Upper lobe of right lung (tissue), 1 donor: ENCODE measurements at regions not wholly inside any gene's neighbourhood (a gene's known extent, or its start where the extent isn't known, plus 50 kb on each side); places are given as distances from the start of the nearest gene placed in this dataset.

ENCODE experiments used
- ATAC-seq: fragments of 200-7000 bp; cut with Tn5 transposase; one replicate; pipeline ENCODE4 v1.9.1; 2020; ENCODE audit warnings: mild to moderate bottlenecking, moderate library complexity
- DNase-seq: peaks from one replicate; pipeline ENCODE4 v3.0.0-alpha.2; 2020
- H3K27ac ChIP-seq: fragments of 200-600 bp; one replicate; pipeline ENCODE4 v1.8.0; 2022
- H3K27me3 ChIP-seq: fragments of 200-600 bp; one replicate; pipeline ENCODE4 v1.8.0; 2022; ENCODE audit warnings: mild to moderate bottlenecking
- H3K36me3 ChIP-seq: fragments of 200-600 bp; one replicate; pipeline ENCODE4 v1.8.0; 2022
- H3K4me1 ChIP-seq: fragments of 200-600 bp; one replicate; pipeline ENCODE4 v1.8.0; 2022
- H3K4me3 ChIP-seq: fragments of 200-600 bp; one replicate; pipeline ENCODE4 v1.8.0; 2022; ENCODE audit warnings: mild to moderate bottlenecking
- H3K9me3 ChIP-seq: fragments of 200-600 bp; one replicate; pipeline ENCODE4 v1.8.0; 2022
- intact Hi-C: fragments of 100-400 bp; cut with DNase I; formaldehyde crosslinking; loops from one replicate; pipeline ENCODE4 v1.11.0; 2022
- TF ChIP-seq, protein P1 (sequence below): fragments of 200-600 bp; IDR thresholded peaks from one replicate; pipeline ENCODE4 v1.8.0; 2022; ENCODE audit warnings: antibody characterized with exemption
- donor health status: DM: no; HTN: yes; CAD: no; lungs with severe emphysema.

DNA sequence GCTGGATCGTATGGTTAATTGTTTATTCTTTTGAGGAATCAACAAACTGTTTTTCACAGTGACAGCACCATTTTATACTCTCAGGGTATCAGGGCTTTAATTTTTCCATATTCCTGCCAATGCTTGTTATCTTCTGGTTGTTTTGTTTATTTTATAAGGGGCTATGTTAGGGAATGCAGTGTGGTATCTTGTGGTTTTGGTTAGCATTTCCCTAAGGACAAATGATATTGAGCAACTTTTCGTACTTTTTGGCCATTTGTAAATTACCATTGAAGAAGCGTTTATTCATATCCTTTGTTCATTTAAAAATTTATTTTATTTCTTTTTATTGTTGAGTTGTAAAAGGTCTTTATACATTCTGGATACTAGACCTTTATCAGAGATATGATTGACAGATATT lies 322.0 kb upstream of the SALL1 start:
- H3K4me3 ChIP-seq, result no peak overlapping the region
- H3K36me3 ChIP-seq, result no peaks in the 10 kb centered on the region
- ATAC-seq (no peak), DNase-seq (no peak)
- no peaks in the 10 kb centered on the region for H3K27me3 ChIP-seq
- no peaks in the 10 kb centered on the region for H3K4me1 ChIP-seq
- intact Hi-C loops, result no loop called here
- TF ChIP-seq, protein P1, sequence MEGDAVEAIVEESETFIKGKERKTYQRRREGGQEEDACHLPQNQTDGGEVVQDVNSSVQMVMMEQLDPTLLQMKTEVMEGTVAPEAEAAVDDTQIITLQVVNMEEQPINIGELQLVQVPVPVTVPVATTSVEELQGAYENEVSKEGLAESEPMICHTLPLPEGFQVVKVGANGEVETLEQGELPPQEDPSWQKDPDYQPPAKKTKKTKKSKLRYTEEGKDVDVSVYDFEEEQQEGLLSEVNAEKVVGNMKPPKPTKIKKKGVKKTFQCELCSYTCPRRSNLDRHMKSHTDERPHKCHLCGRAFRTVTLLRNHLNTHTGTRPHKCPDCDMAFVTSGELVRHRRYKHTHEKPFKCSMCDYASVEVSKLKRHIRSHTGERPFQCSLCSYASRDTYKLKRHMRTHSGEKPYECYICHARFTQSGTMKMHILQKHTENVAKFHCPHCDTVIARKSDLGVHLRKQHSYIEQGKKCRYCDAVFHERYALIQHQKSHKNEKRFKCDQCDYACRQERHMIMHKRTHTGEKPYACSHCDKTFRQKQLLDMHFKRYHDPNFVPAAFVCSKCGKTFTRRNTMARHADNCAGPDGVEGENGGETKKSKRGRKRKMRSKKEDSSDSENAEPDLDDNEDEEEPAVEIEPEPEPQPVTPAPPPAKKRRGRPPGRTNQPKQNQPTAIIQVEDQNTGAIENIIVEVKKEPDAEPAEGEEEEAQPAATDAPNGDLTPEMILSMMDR, result no peak
- H3K9me3 ChIP-seq, result no peaks in the 10 kb centered on the region
- no peak overlapping the region for H3K27ac ChIP-seq

DNA sequence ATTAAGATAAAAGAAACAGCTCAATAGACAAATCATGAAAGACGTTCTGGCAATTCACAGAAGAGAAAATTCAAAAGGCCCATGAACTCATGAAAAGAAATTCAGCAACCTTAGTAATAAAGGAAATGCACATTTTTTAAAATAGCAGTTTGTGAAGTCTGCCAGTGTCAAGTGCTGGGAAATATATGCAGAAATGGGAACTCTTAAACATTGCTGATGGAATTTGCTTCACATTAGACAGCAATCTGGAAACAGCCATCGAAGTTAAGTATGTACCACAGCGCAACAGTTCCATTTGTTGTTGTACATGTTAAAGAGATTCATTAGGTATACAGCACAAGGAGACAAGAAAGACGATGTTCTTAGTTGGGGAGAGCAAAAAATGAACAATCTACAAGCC lies 319.4 kb upstream of the SALL1 start:
- no peaks in the 10 kb centered on the region for H3K4me1 ChIP-seq
- no peaks in the 10 kb centered on the region for H3K27me3 ChIP-seq
- intact Hi-C loops, result no loop called here
- H3K36me3 ChIP-seq, result no peaks in the 10 kb centered on the region
- ATAC-seq (no peak), DNase-seq (no peak)
- H3K27ac ChIP-seq, result no peak overlapping the region
- TF ChIP-seq, protein P1, result no peak
- H3K4me3 ChIP-seq, result no peak overlapping the region
- H3K9me3 ChIP-seq, result no peaks in the 10 kb centered on the region

DNA sequence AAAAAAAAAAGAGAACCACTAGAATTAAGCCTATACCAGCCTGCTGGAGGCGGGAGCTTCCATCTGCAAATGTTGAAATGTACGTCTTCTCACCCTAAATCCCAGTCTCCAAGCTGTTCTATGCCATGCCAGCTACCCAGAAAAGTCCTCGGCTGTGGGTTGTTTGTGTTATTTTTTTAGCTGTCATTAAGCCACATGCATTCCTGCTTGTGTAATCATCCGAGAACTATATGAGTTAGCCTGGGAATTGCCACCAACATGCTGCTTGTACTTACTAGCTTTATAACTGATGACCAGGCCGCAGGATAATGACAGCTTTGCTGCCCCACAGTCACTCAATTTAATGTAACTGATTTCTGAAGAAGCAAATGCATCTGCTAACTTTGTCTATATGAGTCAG lies 313.9 kb upstream of the SALL1 start:
- TF ChIP-seq, protein P1, result no peak
- Histone ChIP-seq H3K4me3 (no peak overlapping the region), H3K36me3 (no peaks in the 10 kb centered on the region), H3K27me3 (no peaks in the 10 kb centered on the region), H3K27ac (no peak overlapping the region), H3K9me3 (no peaks in the 10 kb centered on the region), H3K4me1 (no peaks in the 10 kb centered on the region)
- no peak for DNase-seq
- intact Hi-C loops, result no loop called here
- no peak for ATAC-seq

DNA sequence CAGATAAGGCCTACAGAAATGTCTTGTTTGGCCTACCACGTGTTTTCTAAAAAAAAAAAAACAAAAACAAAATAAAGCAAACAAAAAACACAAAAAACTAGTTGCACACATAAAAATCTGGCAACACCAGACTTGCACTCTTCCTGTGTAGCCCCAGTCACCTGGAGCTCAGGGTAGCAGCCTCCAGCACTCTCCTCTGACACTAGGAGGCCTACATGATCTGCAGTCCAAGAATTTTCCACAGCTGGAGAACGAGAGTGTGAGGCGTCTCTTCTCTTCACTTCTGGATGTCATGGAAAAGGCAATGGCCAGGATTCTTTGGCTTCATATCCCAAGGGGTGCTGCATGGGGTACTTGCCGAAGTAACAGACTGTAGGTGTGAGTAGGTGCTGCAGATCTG lies 310.2 kb upstream of the SALL1 start:
- no peak for ATAC-seq
- no peak for DNase-seq
- H3K4me3 ChIP-seq, result no peak overlapping the region
- H3K27me3 ChIP-seq, result no peaks in the 10 kb centered on the region
- intact Hi-C loops, result no loop called here
- H3K9me3 ChIP-seq, result no peaks in the 10 kb centered on the region
- TF ChIP-seq, protein P1, result no peak
- no peaks in the 10 kb centered on the region for H3K4me1 ChIP-seq
- no peaks in the 10 kb centered on the region for H3K36me3 ChIP-seq
- H3K27ac ChIP-seq, result no peak overlapping the region

DNA sequence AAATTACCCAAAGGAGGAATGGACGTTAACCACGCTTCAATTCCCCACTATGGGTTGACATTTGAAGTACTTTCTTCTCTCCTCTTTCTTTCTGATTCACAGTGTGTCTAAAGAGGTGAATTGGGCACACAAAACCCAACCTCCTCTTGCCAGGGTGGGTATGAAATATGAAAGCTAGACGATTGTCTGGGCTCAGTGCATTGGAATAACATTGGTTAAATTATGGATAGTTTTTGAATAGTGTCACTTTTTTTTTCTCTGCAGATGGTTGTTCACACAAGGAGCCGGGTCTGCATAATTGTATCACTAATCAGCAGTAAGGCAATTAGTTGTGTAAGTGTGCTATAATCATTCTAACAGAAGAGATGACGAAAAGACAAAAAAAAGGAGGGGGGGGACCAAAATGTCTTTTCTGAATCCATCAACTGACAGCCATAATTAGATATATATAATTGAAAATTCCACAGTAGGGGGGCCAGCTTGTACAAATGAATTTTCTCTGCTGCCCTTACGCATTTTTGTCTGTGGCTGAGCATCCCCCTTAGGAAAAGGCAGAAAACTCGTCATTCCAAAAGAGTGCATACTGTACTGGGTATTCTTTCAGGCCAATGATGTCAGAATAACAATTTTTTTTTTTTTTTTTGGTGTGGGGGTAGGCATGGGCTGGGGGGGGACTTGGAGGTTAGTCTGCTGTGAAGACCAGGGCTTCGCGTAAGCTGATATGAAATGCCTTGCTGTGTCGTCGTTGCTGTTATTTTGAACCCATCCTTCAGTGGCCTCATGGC lies 307.5 kb upstream of the SALL1 start:
- DNase-seq (no peak), ATAC-seq (no peak)
- Histone ChIP-seq H3K27ac (no peak overlapping the region), H3K27me3 (no peaks in the 10 kb centered on the region), H3K4me3 (no peak overlapping the region), H3K4me1 (no peaks in the 10 kb centered on the region), H3K36me3 (no peaks in the 10 kb centered on the region), H3K9me3 (no peaks in the 10 kb centered on the region)
- TF ChIP-seq, protein P1, result no peak
- intact Hi-C loops, result no loop called here

DNA sequence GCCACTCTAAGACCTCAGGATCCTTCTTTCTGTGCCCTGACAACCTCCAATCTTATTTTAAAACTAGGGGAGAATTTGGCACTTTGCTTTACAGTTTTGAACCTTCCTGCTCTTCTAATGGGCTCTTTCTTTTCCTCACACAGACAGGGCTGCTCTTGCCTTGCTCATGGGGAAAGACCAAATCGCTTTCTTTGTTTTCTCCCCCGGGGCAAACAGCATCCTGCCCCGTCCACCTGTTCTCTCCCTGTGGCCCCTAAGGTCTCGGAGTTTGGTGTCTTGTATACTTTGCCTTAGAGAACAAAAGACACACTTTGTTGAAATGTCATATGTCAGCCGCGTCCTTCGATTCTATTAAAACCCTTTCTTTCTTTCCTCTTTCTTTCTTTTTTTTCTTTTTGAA lies 306.7 kb upstream of the SALL1 start:
- Histone ChIP-seq H3K27me3 (no peaks in the 10 kb centered on the region), H3K9me3 (no peaks in the 10 kb centered on the region), H3K27ac (no peak overlapping the region), H3K4me3 (no peak overlapping the region), H3K4me1 (no peaks in the 10 kb centered on the region), H3K36me3 (no peaks in the 10 kb centered on the region)
- DNase-seq, result no peak
- intact Hi-C loops, result no loop called here
- TF ChIP-seq, protein P1, result no peak
- ATAC-seq, result no peak
